ENCODE measurements at regions not wholly inside any gene's neighbourhood (a gene's known extent, or its start where the extent isn't known, plus 50 kb on each side); places are given as distances from the start of the nearest gene placed in this dataset.

- TF ChIP-seq CTCF (IDR thresholded peaks at IDR 0.05; ENCODE audit: low read depth, low read length, missing control alignments): no peak
- in situ Hi-C loops (cut with HindIII; ENCODE audit: low sequenced_read_pairs): no loop called here
- no peak for DNase-seq (ENCODE audit: low read depth)
These were observed 77.3 kb upstream of the RARB start for GRCh38 chr3:25350725-25351114.

GRCh38 chr3:25354071-25354470 is 74.0 kb upstream of the RARB start:
- in situ Hi-C loops (cut with HindIII; ENCODE audit: low sequenced_read_pairs): no loop called here
- no peak for TF ChIP-seq CTCF (IDR thresholded peaks at IDR 0.05; ENCODE audit: low read depth, low read length, missing control alignments)
- no peak overlapping the region for H3K4me3 ChIP-seq (ENCODE audit: low read depth, low read length)
- peak; percentile 5 for DNase-seq (ENCODE audit: low read depth)

More at GRCh38 chr3:25350725-25351114, 77.3 kb upstream of the RARB start:
- no peak overlapping the region for H3K4me3 ChIP-seq (ENCODE audit: low read depth, low read length)

GRCh38 chr3:25355034-25355885 is 72.8 kb upstream of the RARB start:
- no peak for DNase-seq (ENCODE audit: low read depth)
- H3K4me3 ChIP-seq (ENCODE audit: low read depth, low read length): no peak overlapping the region
- no peak for TF ChIP-seq CTCF (IDR thresholded peaks at IDR 0.05; ENCODE audit: low read depth, low read length, missing control alignments)
- in situ Hi-C loops (cut with HindIII; ENCODE audit: low sequenced_read_pairs): no loop called here

- in situ Hi-C loops (cut with HindIII; ENCODE audit: low sequenced_read_pairs): no loop called here
- no peak for TF ChIP-seq CTCF (IDR thresholded peaks at IDR 0.05; ENCODE audit: low read depth, low read length, missing control alignments)
- DNase-seq (ENCODE audit: low read depth): no peak
- H3K4me3 ChIP-seq (ENCODE audit: low read depth, low read length): no peak overlapping the region
These were observed 72.1 kb upstream of the RARB start for GRCh38 chr3:25355998-25356397.

GRCh38 chr3:25362118-25362517 is 65.9 kb upstream of the RARB start:
- TF ChIP-seq CTCF (IDR thresholded peaks at IDR 0.05; ENCODE audit: low read depth, low read length, missing control alignments): no peak
- H3K4me3 ChIP-seq (ENCODE audit: low read depth, low read length): no peak overlapping the region
- in situ Hi-C loops (cut with HindIII; ENCODE audit: low sequenced_read_pairs): no loop called here
- no peak for DNase-seq (ENCODE audit: low read depth)

GRCh38 chr3:25365636-25366035 is 62.4 kb upstream of the RARB start:
- H3K4me3 ChIP-seq (ENCODE audit: low read depth, low read length): no peak overlapping the region
- in situ Hi-C loops (cut with HindIII; ENCODE audit: low sequenced_read_pairs): no loop called here
- no peak for DNase-seq (ENCODE audit: low read depth)
- no peak for TF ChIP-seq CTCF (IDR thresholded peaks at IDR 0.05; ENCODE audit: low read depth, low read length, missing control alignments)

Measured in astrocyte of the cerebellum (primary cell).